GM21390 (cell line): ENCODE measurements at regions not wholly inside any gene's neighbourhood (a gene's known extent, or its start where the extent isn't known, plus 50 kb on each side); places are given as distances from the start of the nearest gene placed in this dataset.

ENCODE experiments used
- ATAC-seq: cut with Tn5 transposase; IDR thresholded peaks from one replicate; pipeline ENCODE4 v1.9.1; 2021; ENCODE audit not compliant: unreplicated experiment

- ATAC-seq, result no peak
These were observed 113.8 kb upstream of the FAM9B start for GRCh38 chrX:9147726-9148125.

GRCh38 chrX:9148615-9149399, 114.9 kb upstream of the FAM9B start:
- no peak for ATAC-seq

GRCh38 chrX:9149501-9150245, 115.7 kb upstream of the FAM9B start:
- ATAC-seq, result no peak

GRCh38 chrX:9151772-9152307, 117.9 kb upstream of the FAM9B start:
- no peak for ATAC-seq

- ATAC-seq, result no peak
These were observed 119.4 kb upstream of the FAM9B start for GRCh38 chrX:9153300-9153699.

GRCh38 chrX:9158611-9159010, 124.7 kb upstream of the FAM9B start:
- no peak for ATAC-seq

- no peak for ATAC-seq
These were observed 126.9 kb upstream of the FAM9B start for GRCh38 chrX:9160698-9161329.

GRCh38 chrX:9162698-9163097, 128.8 kb upstream of the FAM9B start:
- ATAC-seq, result no peak

- ATAC-seq, result no peak
These were observed 129.3 kb upstream of the FAM9B start for GRCh38 chrX:9163214-9163709.

- ATAC-seq, result no peak
These were observed 130.2 kb upstream of the FAM9B start for GRCh38 chrX:9164086-9164485.

GRCh38 chrX:9164533-9165426, 130.9 kb upstream of the FAM9B start:
- ATAC-seq, result no peak

- no peak for ATAC-seq
These were observed 132.6 kb upstream of the FAM9B start for GRCh38 chrX:9166584-9166944.

- no peak for ATAC-seq
These were observed 138.0 kb upstream of the FAM9B start for GRCh38 chrX:9171841-9172463.

GRCh38 chrX:9172464-9172850, 138.5 kb upstream of the FAM9B start:
- no peak for ATAC-seq

GRCh38 chrX:9180623-9181022, 146.7 kb upstream of the FAM9B start:
- no peak for ATAC-seq

GRCh38 chrX:9182041-9182440, 148.1 kb upstream of the FAM9B start:
- ATAC-seq, result no peak

- ATAC-seq, result no peak
These were observed 149.6 kb upstream of the FAM9B start for GRCh38 chrX:9183481-9183880.

- no peak for ATAC-seq
These were observed 150.3 kb upstream of the FAM9B start for GRCh38 chrX:9184211-9184610.

- ATAC-seq, result no peak
These were observed 154.2 kb upstream of the FAM9B start for GRCh38 chrX:9188117-9188516.

GRCh38 chrX:9189286-9189685, 155.4 kb upstream of the FAM9B start:
- ATAC-seq, result no peak
